ENCODE measurements at regions not wholly inside any gene's neighbourhood (a gene's known extent, or its start where the extent isn't known, plus 50 kb on each side); places are given as distances from the start of the nearest gene placed in this dataset.
"Not testable (repeated sequence)": the region's sequence is repeated elsewhere in the genome, so short reads cannot be mapped to it uniquely, and the experiment has no call there.

DNA sequence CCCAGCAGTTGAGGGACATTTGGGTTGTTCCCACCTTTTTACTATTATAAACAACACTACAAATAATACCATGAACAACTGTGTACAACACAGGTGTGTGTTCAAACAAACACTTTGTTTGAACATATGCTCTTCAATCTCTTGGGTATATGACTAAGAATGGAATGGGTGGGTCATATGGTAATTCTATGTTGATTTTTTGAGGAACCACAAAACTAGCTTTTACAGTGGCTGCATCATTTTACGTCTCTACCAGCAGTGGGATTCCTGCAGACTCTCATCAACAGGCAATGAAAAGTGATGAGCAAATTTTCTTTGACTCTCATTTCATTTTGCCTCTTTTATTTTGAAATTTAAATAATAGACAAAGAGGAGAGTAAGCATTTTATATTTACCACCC lies 116.9 kb upstream of the KLF14 start:
- DNase-seq: no peak

DNA sequence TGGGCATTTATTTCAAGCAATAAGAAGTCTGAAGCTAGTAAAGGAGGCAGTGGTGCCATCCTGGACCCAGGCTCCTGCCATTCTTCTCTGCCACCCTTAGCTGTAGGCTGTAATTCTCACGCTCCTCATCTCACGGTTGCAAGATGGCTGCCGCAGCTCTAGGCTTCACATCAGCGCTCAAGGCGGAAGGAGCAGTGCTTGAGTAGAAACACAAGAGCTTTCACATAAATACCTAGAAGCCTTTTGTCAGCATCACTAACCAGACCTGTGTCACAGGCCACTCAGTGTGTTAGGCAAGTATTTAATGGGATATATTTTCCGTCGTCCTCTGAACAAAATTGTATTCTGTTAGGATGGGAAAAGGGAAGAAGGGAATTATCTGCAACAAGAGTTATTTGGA lies 118.9 kb upstream of the KLF14 start:
- DNase-seq: no peak

DNA sequence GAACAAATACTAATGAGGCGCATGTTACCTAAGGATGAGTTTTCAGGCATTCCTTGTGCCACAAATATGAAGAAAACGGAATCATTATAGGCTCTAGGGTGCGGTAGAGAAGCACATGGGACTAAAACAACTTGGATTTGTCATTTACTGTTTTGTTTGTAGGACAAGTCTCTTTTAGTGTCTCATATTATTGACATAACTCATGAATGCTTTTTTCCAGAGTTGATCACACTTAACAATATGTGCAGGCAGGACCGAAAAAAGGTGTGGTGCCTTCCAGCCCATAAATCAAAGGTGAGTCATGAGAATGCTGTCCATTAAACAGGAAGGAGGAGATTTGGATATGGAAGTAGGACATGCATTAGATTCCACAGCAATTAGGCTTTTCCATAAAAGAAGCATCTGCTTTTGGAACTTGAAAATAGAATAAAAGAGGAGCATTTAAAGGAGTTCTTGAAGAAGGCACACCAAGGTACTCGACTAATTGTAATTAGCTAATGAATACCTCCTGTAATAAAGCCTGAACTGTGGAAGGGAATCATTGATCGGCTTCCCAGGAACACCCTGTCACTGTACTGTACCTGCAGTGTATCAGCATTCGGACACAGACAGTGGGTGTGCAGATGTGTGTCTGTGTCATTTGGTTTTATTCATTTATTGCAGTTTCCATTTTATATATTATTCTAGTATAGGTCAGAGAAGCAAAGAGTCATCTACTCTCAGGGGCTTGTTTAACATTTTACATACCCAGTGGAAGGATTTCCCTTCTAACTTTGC lies 119.7 kb upstream of the KLF14 start:
- no peak for DNase-seq

DNA sequence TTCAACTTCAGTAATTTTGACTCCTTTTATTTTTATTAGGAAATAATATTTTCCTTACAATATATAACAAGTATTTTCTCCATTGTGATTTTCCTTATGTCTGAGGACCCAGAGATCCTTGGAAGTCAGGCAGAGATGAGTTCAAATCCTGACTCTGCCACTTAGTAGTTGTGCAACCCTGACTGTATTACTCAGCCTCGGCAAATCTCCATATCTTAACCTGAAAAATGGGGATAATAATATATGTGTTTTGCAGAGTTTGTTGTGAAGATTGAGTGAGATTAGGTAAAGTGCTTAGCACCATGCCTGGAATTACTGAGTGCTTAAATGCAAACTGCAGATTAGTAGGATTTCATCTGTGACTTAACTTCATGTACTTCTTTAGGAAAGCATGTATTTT lies 120.5 kb upstream of the KLF14 start:
- DNase-seq: no peak

DNA sequence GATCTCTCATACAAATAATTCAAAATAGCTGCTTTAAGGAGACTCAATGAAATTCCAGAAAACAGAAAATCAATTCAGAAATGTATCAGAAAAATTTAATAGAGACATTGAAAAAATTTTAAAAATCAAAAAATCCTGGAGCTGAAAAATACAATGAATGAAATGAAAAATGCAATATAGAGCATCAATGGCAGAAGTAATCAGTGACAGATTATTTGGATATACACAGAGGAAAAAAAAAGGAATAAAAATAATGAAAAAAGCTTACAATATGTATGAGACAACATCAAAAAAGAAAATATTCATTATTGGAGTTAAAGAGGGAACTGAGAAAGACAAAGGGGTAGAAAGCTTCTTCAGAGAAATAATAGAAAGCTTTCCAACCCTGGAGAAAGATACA lies 122.9 kb upstream of the KLF14 start:
- no peak for DNase-seq

DNA sequence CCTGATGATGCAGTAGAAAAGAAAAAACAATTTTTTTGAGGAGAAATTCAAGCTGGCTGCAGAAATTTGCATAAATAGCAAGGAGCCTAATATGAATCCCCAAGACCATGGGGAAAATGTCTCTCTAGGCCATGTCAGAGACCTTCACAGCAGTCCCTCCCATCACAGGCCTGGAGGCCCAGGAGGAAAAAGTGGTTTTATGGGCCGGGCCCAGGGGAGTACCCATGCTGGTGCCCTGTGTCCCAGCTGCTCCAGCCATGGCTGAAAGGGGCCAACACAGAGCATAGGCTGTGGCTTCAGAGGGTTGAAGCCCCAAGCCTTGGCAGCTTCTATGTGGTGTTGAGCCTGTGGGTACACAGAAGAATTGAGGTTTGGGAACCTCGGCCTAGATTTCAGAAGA lies 126.8 kb upstream of the KLF14 start:
- DNase-seq: not testable (repeated sequence)

DNA sequence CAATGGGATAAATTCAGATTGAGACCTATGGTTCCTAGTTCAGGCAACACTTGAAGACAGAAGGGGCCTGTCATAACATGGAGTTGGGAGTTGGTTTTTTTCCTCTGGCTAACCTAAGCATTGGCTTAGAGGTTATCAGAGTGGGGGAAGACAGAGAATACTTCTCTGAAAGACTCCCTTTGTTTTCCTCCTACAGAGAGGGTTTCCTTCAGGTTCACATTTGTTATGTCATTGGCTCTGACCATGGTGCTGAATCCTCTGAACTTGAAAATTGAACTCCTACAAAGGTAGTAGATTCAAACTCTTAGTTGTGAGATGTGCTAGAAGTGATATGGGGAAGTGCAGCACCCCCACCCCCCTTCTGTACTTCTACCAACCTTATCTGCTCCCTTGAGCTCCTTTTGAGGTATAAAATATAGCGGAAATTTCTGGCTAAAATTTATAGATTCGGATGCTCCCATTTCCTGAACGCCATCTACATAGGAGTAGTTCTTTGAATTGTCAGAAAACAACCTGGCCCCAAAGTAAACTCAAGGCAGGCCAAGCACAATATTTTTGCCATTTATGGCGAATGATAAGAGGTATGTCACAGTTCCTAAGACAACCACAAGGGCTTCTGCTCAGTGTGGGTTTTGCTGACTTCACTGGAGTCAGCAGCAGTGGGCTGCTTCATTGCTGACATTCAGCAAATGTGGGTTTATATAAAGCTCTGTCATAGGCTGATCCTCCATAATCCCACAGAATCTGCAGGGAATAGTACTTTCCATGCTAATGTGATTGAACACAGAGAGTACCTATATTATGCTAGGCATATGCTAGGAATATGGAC lies 131.6 kb upstream of the KLF14 start:
- no peak for DNase-seq

DNA sequence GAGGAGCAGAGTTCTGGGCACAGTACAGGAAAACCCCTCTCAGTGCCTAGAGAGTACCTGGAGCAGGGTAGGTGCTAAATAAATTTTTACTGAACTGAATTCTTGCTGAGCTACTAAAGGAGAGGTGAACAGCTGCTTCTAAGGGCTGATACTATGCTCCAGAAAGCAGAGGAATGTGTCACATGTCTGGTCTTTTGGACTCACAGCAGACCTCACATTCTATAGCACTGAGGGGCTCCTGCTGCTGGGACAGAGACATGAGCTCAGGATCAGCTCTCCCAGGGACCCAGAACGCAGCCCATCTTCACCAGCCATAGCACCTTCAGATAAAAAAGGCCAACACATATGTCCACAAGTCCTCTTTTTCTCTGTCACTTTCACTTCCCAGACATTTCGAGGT lies 133.0 kb upstream of the KLF14 start:
- DNase-seq: no peak

DNA sequence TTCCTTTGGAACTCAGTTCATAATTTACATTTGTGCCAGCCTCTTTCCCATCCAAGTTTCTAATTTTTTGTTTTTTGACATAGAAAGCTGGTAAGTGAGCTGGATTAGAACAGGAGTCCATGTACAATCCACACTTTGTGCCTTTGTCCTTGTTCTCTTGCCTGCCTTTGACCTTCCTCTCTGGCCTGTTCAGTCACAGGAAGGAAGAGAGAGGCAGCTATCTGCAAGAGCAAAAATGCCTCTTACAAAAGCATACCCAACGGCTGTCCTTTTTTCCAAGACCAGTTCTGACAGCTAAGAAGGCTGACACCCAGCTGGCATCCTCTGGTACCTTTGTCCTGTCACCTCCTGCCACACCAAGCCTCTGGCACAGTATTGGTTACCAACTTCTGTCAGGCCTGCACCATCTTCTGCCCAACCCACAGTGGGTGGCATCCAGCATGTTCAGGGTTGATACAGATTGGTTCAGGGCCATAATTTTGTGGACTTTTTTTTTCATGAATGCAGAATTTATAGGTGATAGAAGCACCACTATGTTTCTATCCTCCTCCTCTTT lies 133.7 kb upstream of the KLF14 start:
- DNase-seq: no peak

DNA sequence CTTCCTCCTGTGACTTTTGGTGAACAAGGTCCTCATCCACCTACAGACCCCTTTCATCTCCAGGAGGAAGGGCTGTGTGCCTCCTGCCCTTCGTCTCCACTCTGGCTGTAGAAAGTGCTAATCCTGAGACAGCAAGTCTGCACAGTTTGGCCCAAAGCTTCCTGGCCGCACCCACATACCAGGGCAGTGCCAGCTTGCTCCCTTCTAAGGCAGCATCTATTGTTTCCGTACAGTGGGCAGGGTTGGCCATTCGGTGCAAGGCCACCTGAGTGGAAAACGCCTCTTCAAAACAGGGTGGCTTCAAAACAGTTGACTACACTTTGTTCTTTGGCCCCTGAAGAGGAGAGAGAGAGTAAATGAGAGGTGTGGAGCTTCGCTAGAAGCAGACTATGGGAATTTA lies 134.1 kb upstream of the KLF14 start:
- no peak for DNase-seq

DNA sequence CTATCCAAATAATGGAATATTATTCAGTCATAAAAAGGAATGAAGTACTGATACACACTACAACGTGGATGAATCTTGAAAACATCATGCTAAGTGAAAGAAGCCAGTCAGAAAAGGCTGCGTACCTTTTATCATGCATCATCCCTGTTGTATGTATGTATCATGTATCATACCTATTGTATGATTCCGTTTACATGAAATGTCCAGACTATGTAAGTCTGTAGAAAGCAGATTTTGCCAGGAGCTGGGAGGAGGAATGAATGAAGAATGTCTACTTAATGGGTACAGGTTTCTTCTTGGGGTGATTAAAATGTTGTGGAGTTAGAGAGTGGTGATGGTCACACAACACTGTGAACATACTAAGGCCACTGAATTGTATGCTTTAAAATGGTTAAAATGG lies 135.9 kb upstream of the KLF14 start:
- DNase-seq: no peak

DNA sequence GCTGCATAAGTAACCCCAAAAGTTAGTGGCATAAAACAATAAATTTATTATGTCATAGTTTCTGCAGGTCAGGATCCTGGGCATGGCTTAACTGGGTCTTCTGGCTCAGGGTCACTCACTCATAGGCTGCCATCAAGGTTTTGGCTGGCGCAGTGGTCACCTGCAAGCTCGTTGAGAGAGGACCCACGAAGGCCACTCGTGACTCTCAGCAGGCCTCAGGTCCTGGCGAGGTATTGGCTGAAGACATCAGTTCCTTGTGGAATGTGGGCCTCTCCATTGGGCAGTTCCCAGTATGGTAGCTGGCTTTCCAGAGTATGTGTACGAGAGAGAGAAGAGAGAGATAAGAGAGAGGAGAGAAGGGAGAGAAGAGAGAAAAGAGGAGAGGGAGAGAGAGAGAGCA lies 138.3 kb upstream of the KLF14 start:
- DNase-seq: no peak

DNA sequence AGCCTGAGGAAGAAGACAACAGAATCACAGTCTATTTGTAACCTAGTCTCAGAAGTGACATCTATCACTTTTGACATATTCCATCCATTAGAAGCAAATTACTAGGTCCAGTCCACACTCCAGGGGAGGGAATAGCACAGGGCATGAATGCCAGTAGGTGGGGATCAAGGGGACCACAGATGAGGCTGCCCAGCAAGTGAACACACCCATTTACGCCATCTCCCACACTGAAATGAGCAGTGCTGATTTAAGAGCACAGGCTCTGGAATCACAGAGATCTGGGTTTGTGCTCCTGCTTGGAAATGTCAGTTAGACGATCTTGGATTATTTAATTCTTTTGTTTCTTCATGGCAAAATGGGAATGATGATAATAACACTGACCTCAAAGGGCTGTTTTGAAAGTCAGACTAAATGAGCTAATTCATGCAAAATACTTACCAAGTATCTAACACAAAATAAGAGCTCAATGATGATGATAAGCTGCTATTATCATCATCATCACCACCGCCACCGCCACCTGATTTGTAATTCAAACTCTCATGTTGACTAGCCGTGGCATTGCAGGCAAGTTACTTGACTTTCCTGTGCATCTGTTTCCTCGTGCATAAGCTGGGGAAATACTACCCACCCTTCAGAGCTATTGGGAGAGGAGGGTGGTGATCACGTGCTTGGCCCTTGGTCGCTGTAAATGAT lies 138.9 kb upstream of the KLF14 start:
- no peak for DNase-seq

DNA sequence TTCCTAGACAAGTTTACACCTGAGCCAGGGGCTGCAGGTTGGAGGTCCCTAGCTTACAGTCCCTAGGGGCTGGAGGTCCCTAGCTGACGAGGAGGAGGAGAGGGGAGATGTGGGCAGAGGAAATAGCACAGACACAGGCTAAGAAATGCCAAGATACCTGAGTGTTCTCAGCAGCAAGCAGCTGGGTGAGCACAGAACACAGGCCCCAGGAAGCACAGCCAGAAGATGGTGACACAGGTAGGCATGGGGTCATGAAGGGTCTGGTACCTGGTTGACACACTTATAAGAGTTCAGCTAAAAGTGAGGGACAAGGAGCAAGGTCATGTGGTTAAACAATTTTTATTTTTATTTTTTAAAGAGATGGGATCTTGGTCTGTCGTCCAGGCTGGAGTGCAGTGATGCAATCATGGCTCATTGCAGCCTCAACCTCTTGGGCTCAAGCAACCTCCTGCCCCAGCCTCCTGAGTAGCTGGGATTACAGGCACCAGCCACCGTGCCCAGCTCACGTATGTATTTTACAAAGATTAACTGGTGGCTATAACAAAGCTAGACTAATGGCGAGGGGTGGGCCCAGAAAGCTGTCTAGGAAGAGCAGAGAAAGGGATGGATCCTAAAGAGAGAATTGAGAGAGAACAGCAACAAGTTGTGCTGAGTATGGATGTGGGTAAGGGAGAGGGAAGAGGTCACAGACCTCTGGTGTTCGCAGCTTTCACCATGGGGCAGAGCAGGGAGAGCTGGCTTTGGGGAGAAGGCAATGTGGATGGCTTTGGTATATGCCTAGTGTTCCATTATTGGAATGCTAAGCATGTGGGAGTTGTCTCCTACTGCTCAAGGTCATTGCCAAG lies 140.3 kb upstream of the KLF14 start:
- DNase-seq: no peak

DNA sequence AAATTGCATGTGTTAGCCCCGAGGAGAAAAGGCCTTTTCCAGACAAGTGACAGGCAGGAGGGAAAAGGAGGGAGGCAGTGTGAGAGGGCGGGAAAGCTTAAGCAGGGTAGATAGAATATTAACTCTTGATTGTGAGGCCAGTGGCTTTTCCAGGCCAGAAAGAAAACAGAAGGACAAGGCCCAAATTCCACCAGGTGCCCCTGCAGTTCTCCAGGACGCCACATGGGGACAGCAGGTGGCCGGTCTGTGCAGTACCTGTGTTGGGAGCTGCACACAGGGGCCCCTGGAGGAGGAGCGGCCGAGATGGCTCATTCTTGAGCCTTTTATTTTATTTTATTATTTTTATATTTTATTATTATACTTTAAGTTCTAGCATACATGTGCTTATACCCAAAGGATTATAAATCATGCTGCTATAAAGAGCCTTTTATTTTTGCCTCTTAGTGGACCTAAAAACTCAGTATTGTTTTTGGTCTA lies 141.3 kb upstream of the KLF14 start:
- peak; percentile 14 for DNase-seq

DNA sequence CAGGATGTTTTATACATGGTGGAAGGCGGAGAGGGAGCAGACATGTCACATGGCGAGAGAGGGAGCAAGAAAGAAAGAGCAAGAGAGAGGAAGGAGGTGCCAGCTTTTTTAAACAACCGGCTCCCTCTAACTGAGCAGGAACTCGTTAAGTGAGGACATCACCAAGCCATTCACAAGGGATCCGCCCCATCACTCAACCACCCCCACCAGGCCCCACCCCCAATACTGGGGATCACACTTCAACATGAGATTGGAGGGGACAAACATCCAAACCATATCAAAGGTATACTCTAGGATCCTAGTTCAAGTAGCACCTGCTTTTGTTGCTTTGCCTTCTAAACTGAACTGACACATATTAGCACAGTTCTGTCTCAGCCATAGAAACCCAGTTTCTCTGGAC lies 141.9 kb upstream of the KLF14 start:
- no peak for DNase-seq

DNA sequence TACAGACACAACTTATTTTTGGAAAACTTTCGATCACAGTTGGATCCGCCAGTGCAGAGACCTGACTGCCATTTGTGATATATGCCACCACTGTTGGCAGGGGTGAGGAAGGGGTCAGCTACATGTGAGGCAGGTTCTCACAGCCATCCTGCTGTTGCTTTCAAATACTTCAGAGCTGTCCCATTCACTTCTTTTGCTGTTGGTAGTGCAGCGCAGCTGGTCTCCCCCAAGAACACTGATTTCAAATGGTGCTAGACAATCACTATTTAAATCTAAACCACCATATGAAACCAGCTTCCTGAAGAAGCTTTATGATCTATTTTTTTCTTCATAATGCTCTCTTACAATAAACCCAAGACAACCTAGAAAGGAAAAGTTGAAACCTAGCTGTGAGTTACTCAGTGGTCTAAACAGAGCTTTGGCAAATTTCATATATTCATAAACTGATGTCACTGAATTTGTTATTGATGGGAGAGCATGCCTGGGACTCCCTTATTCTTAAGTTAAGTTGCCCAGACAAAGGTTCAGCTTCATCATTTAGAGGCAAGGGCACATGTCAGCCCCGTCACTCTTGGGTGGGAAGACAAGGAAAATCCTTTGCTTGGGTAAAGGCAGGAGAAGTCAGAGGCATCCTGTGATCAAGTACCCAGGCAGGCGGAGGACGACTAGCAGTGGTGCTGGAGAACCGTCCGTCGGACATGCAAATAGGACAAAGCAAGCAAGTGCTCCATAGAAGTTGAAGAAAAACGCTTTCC lies 143.4 kb upstream of the KLF14 start:
- DNase-seq: no peak

DNA sequence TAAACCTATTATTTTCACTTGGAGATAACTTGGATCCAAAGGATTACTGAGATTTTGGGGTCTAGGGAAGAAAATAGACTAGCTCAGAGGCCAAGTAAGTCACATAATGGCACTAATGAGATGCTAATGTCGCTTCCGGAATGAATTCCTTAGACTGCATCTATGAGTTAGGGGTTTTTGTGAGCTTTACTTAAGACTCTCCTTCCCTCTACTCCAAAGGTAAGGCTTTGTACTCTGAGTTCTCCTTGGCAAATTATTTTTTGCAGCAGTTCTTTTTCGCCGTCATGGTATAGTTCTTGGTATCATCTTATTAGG lies 143.9 kb upstream of the KLF14 start:
- no peak for DNase-seq

DNA sequence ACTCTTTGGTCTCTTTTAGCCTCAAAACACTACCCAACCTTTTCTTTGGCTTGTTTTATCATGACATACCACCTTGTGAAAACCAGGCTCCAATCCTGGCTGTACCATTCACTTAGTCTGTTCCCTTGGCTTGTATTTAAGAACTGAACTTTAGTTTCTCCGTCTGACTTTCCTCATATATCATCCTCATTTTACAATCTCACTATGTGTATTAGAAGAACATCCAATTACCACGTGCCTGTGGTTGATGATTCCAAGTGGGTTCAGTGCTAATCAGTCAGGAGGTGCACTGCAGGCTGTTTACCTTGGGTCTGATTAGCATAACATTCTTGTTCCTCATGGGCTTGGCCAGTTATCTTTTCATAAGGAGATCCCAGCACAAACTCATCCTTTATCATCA lies 144.8 kb upstream of the KLF14 start:
- DNase-seq: no peak

DNA sequence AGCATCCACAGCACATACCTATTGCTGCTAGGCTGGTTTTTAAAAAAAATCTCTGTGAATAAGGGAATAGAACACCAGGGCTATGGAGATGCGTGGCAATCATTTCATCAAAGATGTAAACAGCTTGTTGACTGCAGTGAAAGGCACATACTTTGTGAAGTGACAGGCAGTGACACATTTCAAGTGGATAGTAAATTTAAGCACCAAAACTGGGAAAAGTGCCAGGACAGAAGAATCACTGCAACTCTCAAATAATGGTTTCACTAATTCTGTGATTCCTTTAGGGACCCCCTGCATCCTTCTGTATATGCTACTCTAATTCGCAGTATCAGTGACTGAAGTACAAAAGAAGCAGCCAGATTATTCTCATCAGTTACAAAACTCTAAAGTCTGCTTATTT lies 145.2 kb upstream of the KLF14 start:
- no peak for DNase-seq

DNA sequence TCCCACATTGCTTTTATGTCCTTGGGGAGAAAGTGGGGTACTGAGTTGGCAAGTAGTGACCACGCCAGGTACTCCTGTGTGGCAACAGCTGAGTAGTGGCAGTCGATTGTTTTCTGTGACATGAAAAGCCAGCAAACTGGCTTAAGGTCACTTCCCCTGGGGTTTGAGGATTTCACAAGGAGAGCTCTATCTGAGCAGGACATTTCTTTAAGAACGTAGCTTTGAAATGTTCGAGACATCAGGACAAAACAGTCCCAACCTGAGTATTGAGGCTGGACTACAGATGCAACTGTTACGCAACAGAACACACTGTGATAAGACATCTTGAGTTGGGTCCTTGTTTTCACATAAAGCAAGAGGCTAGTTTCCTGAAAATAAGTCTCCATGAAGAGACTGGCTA lies 146.7 kb upstream of the KLF14 start:
- DNase-seq: no peak
